GM23338 (cell line): ENCODE measurements at regions not wholly inside any gene's neighbourhood (a gene's known extent, or its start where the extent isn't known, plus 50 kb on each side); places are given as distances from the start of the nearest gene placed in this dataset.

Experiments used
- ATAC-seq: fragments of 200-7000 bp; cut with Tn5 transposase; 3 replicates; pipeline ENCODE4 v1.9.1; 2020
- DNase-seq: peaks from one replicate; pipeline ENCODE4 v3.0.0-alpha.2; 2015; ENCODE audit warnings: low spot score
- H2AFZ ChIP-seq: fragments of 200-600 bp; sonication (generic); 2 replicates; pipeline ENCODE4 v1.8.0; 2016; ENCODE audit warnings: antibody characterized with exemption, mild to moderate bottlenecking, moderate library complexity
- H3F3A ChIP-seq: fragments of 200-600 bp; sonication (generic); replicated peaks from 2 replicates; pipeline ENCODE4 v1.8.0; 2017; ENCODE audit warnings: antibody characterized with exemption, mixed run types, low read depth
- H3K27ac ChIP-seq: fragments of 200-600 bp; sonication (generic); 2 replicates; pipeline ENCODE4 v1.6.1; 2016; ENCODE audit warnings: low read depth
- H3K27me3 ChIP-seq: fragments of 200-600 bp; sonication (generic); 2 replicates; pipeline ENCODE4 v1.8.0; 2016; ENCODE audit warnings: mild to moderate bottlenecking, mixed run types, moderate library complexity; ENCODE audit not compliant: insufficient read depth
- H3K36me3 ChIP-seq: fragments of 200-600 bp; sonication (generic); 2 replicates; pipeline ENCODE4 v1.8.0; 2016; ENCODE audit warnings: mild to moderate bottlenecking; ENCODE audit not compliant: insufficient read depth
- H3K4me1 ChIP-seq: fragments of 200-600 bp; sonication (generic); 2 replicates; pipeline ENCODE4 v1.8.0; 2016; ENCODE audit warnings: mild to moderate bottlenecking, moderate library complexity; ENCODE audit not compliant: insufficient read depth
- H3K4me2 ChIP-seq: fragments of 200-600 bp; sonication (generic); 2 replicates; pipeline ENCODE4 v1.7.1; 2017; ENCODE audit warnings: mixed run types
- H3K4me3 ChIP-seq: fragments of 200-600 bp; sonication (generic); 2 replicates; pipeline ENCODE4 v1.6.1; 2016; ENCODE audit warnings: mixed run types
- H3K79me2 ChIP-seq: fragments of 200-600 bp; sonication (generic); replicated peaks from 2 replicates; pipeline ENCODE4 v1.8.0; 2017; ENCODE audit warnings: mild to moderate bottlenecking; ENCODE audit not compliant: insufficient read depth
- H3K9me2 ChIP-seq: fragments of 200-600 bp; sonication (generic); 2 replicates; pipeline ENCODE4 v1.8.0; 2017; ENCODE audit not compliant: insufficient read depth
- H4K20me1 ChIP-seq: fragments of 200-600 bp; sonication (generic); replicated peaks from 2 replicates; pipeline ENCODE4 v1.8.0; 2017; ENCODE audit warnings: mild to moderate bottlenecking; ENCODE audit not compliant: insufficient read depth
- H3K27ac Mint-ChIP-seq: 2 replicates; pipeline ENCODE4 v1.8.0; 2020; ENCODE audit warnings: inconsistent platforms, mild to moderate bottlenecking, moderate library complexity, mixed read lengths
- H3K27me3 Mint-ChIP-seq: 3 replicates; pipeline ENCODE4 v1.8.0; 2022; ENCODE audit warnings: low read depth, mild to moderate bottlenecking, moderate library complexity, mixed read lengths, inconsistent platforms; ENCODE audit not compliant: insufficient read depth, poor library complexity
- H3K36me3 Mint-ChIP-seq: 3 replicates; pipeline ENCODE4 v1.8.0; 2021; ENCODE audit warnings: low read depth, mild to moderate bottlenecking, inconsistent platforms, moderate library complexity, mixed read lengths
- H3K4me1 Mint-ChIP-seq: 3 replicates; pipeline ENCODE4 v1.8.0; 2020; ENCODE audit warnings: mild to moderate bottlenecking, inconsistent platforms, mixed read lengths
- H3K4me3 Mint-ChIP-seq: 3 replicates; pipeline ENCODE4 v1.8.0; 2021; ENCODE audit warnings: moderate library complexity, mild to moderate bottlenecking, inconsistent platforms, mixed read lengths
- H3K9me3 Mint-ChIP-seq: 3 replicates; pipeline ENCODE4 v1.8.0; 2020; ENCODE audit warnings: moderate library complexity, mild to moderate bottlenecking, inconsistent platforms, mixed read lengths
- CREB1 ChIP-seq: fragments of 250-450 bp; sonication (Bioruptor Pico); IDR thresholded peaks from 2 replicates; pipeline ENCODE4 v1.5.0; 2020; ENCODE audit warnings: low read depth, mild to moderate bottlenecking, moderate library complexity
- EZH2 ChIP-seq: fragments of 200-600 bp; sonication (generic); IDR thresholded peaks from one replicate; pipeline ENCODE4 v1.8.0; 2017; ENCODE audit warnings: antibody characterized with exemption, mild to moderate bottlenecking, low read depth; ENCODE audit not compliant: unreplicated experiment
- EZH2phosphoT487 ChIP-seq: fragments of 200-600 bp; sonication (generic); IDR thresholded peaks from one replicate; pipeline ENCODE4 v1.8.1; 2018; ENCODE audit warnings: antibody characterized with exemption; ENCODE audit not compliant: unreplicated experiment
- JUNB ChIP-seq: IDR thresholded peaks from one replicate; pipeline ENCODE4 v1.6.1; 2016; ENCODE audit warnings: antibody characterized with exemption; ENCODE audit not compliant: unreplicated experiment
- NANOG ChIP-seq: IDR thresholded peaks from 2 replicates; pipeline ENCODE4 v1.6.1; 2016; ENCODE audit warnings: antibody characterized with exemption, borderline replicate concordance
- POLR2AphosphoS5 ChIP-seq: IDR thresholded peaks from 2 replicates; pipeline ENCODE4 v1.6.1; 2016; ENCODE audit warnings: antibody characterized with exemption, low read depth
- STAT1 ChIP-seq: IDR thresholded peaks from one replicate; pipeline ENCODE4 v1.6.1; 2016; ENCODE audit warnings: antibody characterized with exemption; ENCODE audit not compliant: unreplicated experiment
- ZNF114 ChIP-seq: fragments of 250-450 bp; sonication (Bioruptor Pico); IDR thresholded peaks from 2 replicates; pipeline ENCODE4 v1.5.0; 2020; ENCODE audit warnings: mild to moderate bottlenecking, moderate library complexity
- ZNF331 ChIP-seq: fragments of 250-450 bp; sonication (Bioruptor Pico); IDR thresholded peaks from 2 replicates; pipeline ENCODE4 v1.5.0; 2020; ENCODE audit warnings: low read depth, mild to moderate bottlenecking, moderate library complexity
- ZNF462 ChIP-seq: fragments of 250-450 bp; sonication (Bioruptor Pico); IDR thresholded peaks from 2 replicates; pipeline ENCODE4 v1.5.0; 2020; ENCODE audit warnings: mild to moderate bottlenecking, moderate library complexity
- TF ChIP-seq, protein P1 (sequence below): IDR thresholded peaks from one replicate; pipeline ENCODE4 v1.6.1; 2018; ENCODE audit warnings: antibody characterized with exemption; ENCODE audit not compliant: unreplicated experiment
- TF ChIP-seq, protein P2 (sequence below): IDR thresholded peaks from 2 replicates; pipeline ENCODE4 v1.6.1; 2016; ENCODE audit warnings: antibody characterized with exemption
- TF ChIP-seq, protein P3 (sequence below), 2 experiments: fragments of 200-600 bp in 1 of 2; sonication (generic) in 1 of 2; conservative IDR thresholded peaks; 2 replicates each; pipeline versions ENCODE4 v1.5.1 to v1.6.1; 2016 to 2017; ENCODE audit warnings: antibody characterized with exemption in 2 of 2, low read depth in 2 of 2, mild to moderate bottlenecking in 2 of 2, moderate library complexity in 1 of 2

GRCh38 chr15:97692301-97693015 lies 268.0 kb upstream of the ARRDC4 start:
- ATAC-seq (no peak), DNase-seq (no peak)
- H3K79me2 ChIP-seq: no peaks in the 10 kb centered on the region
- H3K9me3 Mint-ChIP-seq: no peaks in the 10 kb centered on the region
- no peaks in the 10 kb centered on the region for H3K4me1 ChIP-seq
- peaks cover 3% of the 10 kb centered on the region for H3K27me3 Mint-ChIP-seq
- H3K4me3 Mint-ChIP-seq: no peak overlapping the region
- H2AFZ ChIP-seq: peak overlapping the region; percentile 38
- H3K9me2 ChIP-seq: no peaks in the 10 kb centered on the region
- H3K27me3 ChIP-seq: no peaks in the 10 kb centered on the region
- H4K20me1 ChIP-seq: no peaks in the 10 kb centered on the region
- H3K4me2 ChIP-seq: no peak overlapping the region
- no peaks in the 10 kb centered on the region for H3K36me3 ChIP-seq
- no peaks in the 10 kb centered on the region for H3F3A ChIP-seq
- H3K4me1 Mint-ChIP-seq: no peaks in the 10 kb centered on the region
- no peak for TF ChIP-seq CREB1 (CRISPR knock-in tag)
- TF ChIP-seq ZNF114 (CRISPR knock-in tag): no peak
- no peak for TF ChIP-seq POLR2AphosphoS5
- TF ChIP-seq JUNB: no peak
- TF ChIP-seq EZH2phosphoT487: no peak
- no peak for TF ChIP-seq ZNF462
- no peak for TF ChIP-seq STAT1
- TF ChIP-seq EZH2: no peak
- TF ChIP-seq, protein P1, sequence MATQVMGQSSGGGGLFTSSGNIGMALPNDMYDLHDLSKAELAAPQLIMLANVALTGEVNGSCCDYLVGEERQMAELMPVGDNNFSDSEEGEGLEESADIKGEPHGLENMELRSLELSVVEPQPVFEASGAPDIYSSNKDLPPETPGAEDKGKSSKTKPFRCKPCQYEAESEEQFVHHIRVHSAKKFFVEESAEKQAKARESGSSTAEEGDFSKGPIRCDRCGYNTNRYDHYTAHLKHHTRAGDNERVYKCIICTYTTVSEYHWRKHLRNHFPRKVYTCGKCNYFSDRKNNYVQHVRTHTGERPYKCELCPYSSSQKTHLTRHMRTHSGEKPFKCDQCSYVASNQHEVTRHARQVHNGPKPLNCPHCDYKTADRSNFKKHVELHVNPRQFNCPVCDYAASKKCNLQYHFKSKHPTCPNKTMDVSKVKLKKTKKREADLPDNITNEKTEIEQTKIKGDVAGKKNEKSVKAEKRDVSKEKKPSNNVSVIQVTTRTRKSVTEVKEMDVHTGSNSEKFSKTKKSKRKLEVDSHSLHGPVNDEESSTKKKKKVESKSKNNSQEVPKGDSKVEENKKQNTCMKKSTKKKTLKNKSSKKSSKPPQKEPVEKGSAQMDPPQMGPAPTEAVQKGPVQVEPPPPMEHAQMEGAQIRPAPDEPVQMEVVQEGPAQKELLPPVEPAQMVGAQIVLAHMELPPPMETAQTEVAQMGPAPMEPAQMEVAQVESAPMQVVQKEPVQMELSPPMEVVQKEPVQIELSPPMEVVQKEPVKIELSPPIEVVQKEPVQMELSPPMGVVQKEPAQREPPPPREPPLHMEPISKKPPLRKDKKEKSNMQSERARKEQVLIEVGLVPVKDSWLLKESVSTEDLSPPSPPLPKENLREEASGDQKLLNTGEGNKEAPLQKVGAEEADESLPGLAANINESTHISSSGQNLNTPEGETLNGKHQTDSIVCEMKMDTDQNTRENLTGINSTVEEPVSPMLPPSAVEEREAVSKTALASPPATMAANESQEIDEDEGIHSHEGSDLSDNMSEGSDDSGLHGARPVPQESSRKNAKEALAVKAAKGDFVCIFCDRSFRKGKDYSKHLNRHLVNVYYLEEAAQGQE: no peak
- TF ChIP-seq, protein P2, sequence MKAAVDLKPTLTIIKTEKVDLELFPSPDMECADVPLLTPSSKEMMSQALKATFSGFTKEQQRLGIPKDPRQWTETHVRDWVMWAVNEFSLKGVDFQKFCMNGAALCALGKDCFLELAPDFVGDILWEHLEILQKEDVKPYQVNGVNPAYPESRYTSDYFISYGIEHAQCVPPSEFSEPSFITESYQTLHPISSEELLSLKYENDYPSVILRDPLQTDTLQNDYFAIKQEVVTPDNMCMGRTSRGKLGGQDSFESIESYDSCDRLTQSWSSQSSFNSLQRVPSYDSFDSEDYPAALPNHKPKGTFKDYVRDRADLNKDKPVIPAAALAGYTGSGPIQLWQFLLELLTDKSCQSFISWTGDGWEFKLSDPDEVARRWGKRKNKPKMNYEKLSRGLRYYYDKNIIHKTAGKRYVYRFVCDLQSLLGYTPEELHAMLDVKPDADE: no peak
- no peak for TF ChIP-seq NANOG
- TF ChIP-seq, protein P3, sequence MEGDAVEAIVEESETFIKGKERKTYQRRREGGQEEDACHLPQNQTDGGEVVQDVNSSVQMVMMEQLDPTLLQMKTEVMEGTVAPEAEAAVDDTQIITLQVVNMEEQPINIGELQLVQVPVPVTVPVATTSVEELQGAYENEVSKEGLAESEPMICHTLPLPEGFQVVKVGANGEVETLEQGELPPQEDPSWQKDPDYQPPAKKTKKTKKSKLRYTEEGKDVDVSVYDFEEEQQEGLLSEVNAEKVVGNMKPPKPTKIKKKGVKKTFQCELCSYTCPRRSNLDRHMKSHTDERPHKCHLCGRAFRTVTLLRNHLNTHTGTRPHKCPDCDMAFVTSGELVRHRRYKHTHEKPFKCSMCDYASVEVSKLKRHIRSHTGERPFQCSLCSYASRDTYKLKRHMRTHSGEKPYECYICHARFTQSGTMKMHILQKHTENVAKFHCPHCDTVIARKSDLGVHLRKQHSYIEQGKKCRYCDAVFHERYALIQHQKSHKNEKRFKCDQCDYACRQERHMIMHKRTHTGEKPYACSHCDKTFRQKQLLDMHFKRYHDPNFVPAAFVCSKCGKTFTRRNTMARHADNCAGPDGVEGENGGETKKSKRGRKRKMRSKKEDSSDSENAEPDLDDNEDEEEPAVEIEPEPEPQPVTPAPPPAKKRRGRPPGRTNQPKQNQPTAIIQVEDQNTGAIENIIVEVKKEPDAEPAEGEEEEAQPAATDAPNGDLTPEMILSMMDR (conservative IDR thresholded peaks at IDR 0.05; ENCODE audit: low read depth in 2 of 2): no peak
- TF ChIP-seq ZNF331 (CRISPR knock-in tag): no peak
- no peak overlapping the region for H3K4me3 ChIP-seq
- 0 out of 2 replicates have a peak overlapping the region, but pooled peaks have one; percentile 34 for H3K27ac Mint-ChIP-seq
- no peak overlapping the region for H3K27ac ChIP-seq
- no peaks in the 10 kb centered on the region for H3K36me3 Mint-ChIP-seq
